Testis (tissue), 2 donors: ENCODE measurements at regions not wholly inside any gene's neighbourhood (a gene's known extent, or its start where the extent isn't known, plus 50 kb on each side); places are given as distances from the start of the nearest gene placed in this dataset.

Experiments used
- POLR2A ChIP-seq: fragments of 450-650 bp; IDR thresholded peaks from one replicate; pipeline ENCODE4 v1.6.1; 2017; ENCODE audit warnings: antibody characterized with exemption, mild to moderate bottlenecking, moderate library complexity
- TF ChIP-seq, protein P1 (sequence below), 3 experiments: fragments of 450-650 bp in 2 of 3; fragments of 200-600 bp in 1 of 3; sonication (generic) in 1 of 3; IDR thresholded peaks; one replicate each; pipeline ENCODE4 v1.5.1; 2016 to 2019; ENCODE audit warnings: antibody characterized with exemption in 3 of 3, mild to moderate bottlenecking in 2 of 3, moderate library complexity in 1 of 3

DNA sequence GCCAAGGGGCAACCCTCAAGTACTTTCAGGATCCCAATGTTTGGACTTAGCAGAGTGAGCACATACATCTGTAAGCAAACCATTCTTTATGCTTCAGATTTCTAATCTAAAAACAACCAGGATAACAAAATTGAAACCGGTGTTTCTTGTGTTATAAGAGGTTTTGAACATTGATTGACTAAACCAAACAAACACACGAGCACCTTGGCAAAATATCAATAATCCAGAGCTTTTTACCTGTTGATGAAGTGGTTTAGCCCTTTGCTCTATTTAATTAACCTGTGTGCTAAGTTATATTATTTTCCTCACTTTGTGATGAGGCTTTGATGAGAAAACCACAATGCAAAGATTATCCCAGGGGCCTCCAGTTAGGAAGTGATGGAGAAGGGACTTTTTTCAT, 255.3 kb upstream of the CXXC4 start:
- no peak for TF ChIP-seq POLR2A
- TF ChIP-seq, protein P1, sequence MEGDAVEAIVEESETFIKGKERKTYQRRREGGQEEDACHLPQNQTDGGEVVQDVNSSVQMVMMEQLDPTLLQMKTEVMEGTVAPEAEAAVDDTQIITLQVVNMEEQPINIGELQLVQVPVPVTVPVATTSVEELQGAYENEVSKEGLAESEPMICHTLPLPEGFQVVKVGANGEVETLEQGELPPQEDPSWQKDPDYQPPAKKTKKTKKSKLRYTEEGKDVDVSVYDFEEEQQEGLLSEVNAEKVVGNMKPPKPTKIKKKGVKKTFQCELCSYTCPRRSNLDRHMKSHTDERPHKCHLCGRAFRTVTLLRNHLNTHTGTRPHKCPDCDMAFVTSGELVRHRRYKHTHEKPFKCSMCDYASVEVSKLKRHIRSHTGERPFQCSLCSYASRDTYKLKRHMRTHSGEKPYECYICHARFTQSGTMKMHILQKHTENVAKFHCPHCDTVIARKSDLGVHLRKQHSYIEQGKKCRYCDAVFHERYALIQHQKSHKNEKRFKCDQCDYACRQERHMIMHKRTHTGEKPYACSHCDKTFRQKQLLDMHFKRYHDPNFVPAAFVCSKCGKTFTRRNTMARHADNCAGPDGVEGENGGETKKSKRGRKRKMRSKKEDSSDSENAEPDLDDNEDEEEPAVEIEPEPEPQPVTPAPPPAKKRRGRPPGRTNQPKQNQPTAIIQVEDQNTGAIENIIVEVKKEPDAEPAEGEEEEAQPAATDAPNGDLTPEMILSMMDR (IDR thresholded peaks at IDR 0.05) = no peak
